Mesenchymal stem cell (in vitro differentiated cells and primary cell): ENCODE measurements at regions not wholly inside any gene's neighbourhood (a gene's known extent, or its start where the extent isn't known, plus 50 kb on each side); places are given as distances from the start of the nearest gene placed in this dataset.
A peak's percentile ranks its signal among the peaks of the same experiment; 100 is the strongest.
"Not testable (repeated sequence)": the region's sequence is repeated elsewhere in the genome, so short reads cannot be mapped to it uniquely, and the experiment has no call there.

ENCODE experiments used
- DNase-seq: peaks from one replicate; pipeline ENCODE4 v3.0.0-alpha.2; 2013
- H2AFZ ChIP-seq: one replicate; pipeline ENCODE4 v1.6.1; 2013; ENCODE audit warnings: low read depth, mild to moderate bottlenecking, control low read depth, inconsistent platforms, low read length, moderate library complexity
- H2AK5ac ChIP-seq: 2 replicates; pipeline ENCODE4 v1.6.1; 2013; ENCODE audit warnings: low read length, moderate library complexity, mild to moderate bottlenecking, inconsistent platforms; ENCODE audit not compliant: severe bottlenecking
- H2BK120ac ChIP-seq: one replicate; pipeline ENCODE4 v1.6.1; 2013; ENCODE audit warnings: low read depth, mild to moderate bottlenecking, inconsistent platforms, low read length, moderate library complexity
- H2BK12ac ChIP-seq, 2 experiments: one replicate each; pipeline ENCODE4 v1.6.1; 2013; ENCODE audit warnings: inconsistent platforms in 2 of 2, low read length in 2 of 2, mild to moderate bottlenecking in 2 of 2, moderate library complexity in 2 of 2, control low read depth in 1 of 2
- H2BK15ac ChIP-seq: one replicate; pipeline ENCODE4 v1.6.1; 2013; ENCODE audit warnings: mild to moderate bottlenecking, low read depth, inconsistent platforms; ENCODE audit not compliant: poor library complexity, severe bottlenecking
- H2BK5ac ChIP-seq: 2 replicates; pipeline ENCODE4 v1.6.1; 2013; ENCODE audit warnings: low read depth, mild to moderate bottlenecking, low read length, control low read depth, inconsistent platforms; ENCODE audit not compliant: poor library complexity, severe bottlenecking
- H3K14ac ChIP-seq, 2 experiments: one replicate each; pipeline ENCODE4 v1.6.1; 2013; ENCODE audit warnings: inconsistent platforms in 2 of 2, low read length in 2 of 2, control low read depth in 1 of 2, mild to moderate bottlenecking in 1 of 2, moderate library complexity in 1 of 2
- H3K18ac ChIP-seq, 2 experiments: one replicate each; pipeline ENCODE4 v1.6.1; 2013; ENCODE audit warnings: inconsistent platforms in 2 of 2, low read length in 2 of 2, control low read depth in 1 of 2, low read depth in 1 of 2, mild to moderate bottlenecking in 1 of 2
- H3K23ac ChIP-seq, 2 experiments: one replicate each; pipeline ENCODE4 v1.6.1; 2013; ENCODE audit warnings: inconsistent platforms in 2 of 2, low read length in 2 of 2, mild to moderate bottlenecking in 2 of 2, moderate library complexity in 2 of 2, control low read depth in 1 of 2
- H3K27ac ChIP-seq: 2 replicates; pipeline ENCODE4 v1.5.1; 2013; ENCODE audit warnings: mild to moderate bottlenecking, moderate library complexity, low read length, control low read depth, inconsistent platforms; ENCODE audit not compliant: poor library complexity, severe bottlenecking
- H3K27me3 ChIP-seq, 2 experiments: 2 replicates each; pipeline versions ENCODE4 v1.6.1 to v1.7.0; 2013; ENCODE audit warnings: low read length in 2 of 2, mild to moderate bottlenecking in 2 of 2, moderate library complexity in 2 of 2, control low read depth in 1 of 2, inconsistent platforms in 1 of 2; ENCODE audit not compliant: control insufficient read depth in 1 of 2, insufficient read depth in 1 of 2
- H3K36me3 ChIP-seq, 2 experiments: 2 replicates each; pipeline versions ENCODE4 v1.6.1 to v1.7.0; 2013; ENCODE audit warnings: low read length in 2 of 2, control low read depth in 1 of 2, inconsistent platforms in 1 of 2, low read depth in 1 of 2, mild to moderate bottlenecking in 1 of 2; ENCODE audit not compliant: insufficient read depth in 2 of 2, control insufficient read depth in 1 of 2
- H3K4ac ChIP-seq, 2 experiments: one replicate each; pipeline ENCODE4 v1.6.1; 2013; ENCODE audit warnings: inconsistent platforms in 2 of 2, low read length in 2 of 2, mild to moderate bottlenecking in 2 of 2, moderate library complexity in 2 of 2, control low read depth in 1 of 2, low read depth in 1 of 2
- H3K4me1 ChIP-seq: 2 replicates; pipeline ENCODE4 v1.6.1; 2013; ENCODE audit warnings: low read depth, low read length, control low read depth; ENCODE audit not compliant: control insufficient read depth, insufficient read depth
- H3K4me2 ChIP-seq: 2 replicates; pipeline ENCODE4 v1.6.1; 2013; ENCODE audit warnings: low read length, mild to moderate bottlenecking, inconsistent platforms; ENCODE audit not compliant: poor library complexity, severe bottlenecking
- H3K4me3 ChIP-seq, 2 experiments: 2 replicates each; pipeline versions ENCODE4 v1.5.1 to v1.7.0; 2013; ENCODE audit warnings: low read length in 2 of 2, mild to moderate bottlenecking in 2 of 2, control low read depth in 1 of 2, low read depth in 1 of 2; ENCODE audit not compliant: insufficient read depth in 1 of 2
- H3K79me1 ChIP-seq: replicated peaks from 2 replicates; pipeline ENCODE4 v1.6.1; 2013; ENCODE audit warnings: mild to moderate bottlenecking, control low read depth, low read length, inconsistent platforms; ENCODE audit not compliant: poor library complexity, severe bottlenecking
- H3K9ac ChIP-seq: 2 replicates; pipeline ENCODE4 v1.7.0; 2013; ENCODE audit warnings: mild to moderate bottlenecking, low read length, moderate library complexity
- H3K9me3 ChIP-seq: 2 replicates; pipeline ENCODE4 v1.7.0; 2013; ENCODE audit warnings: mild to moderate bottlenecking, low read length; ENCODE audit not compliant: control insufficient read depth
- H4K8ac ChIP-seq: one replicate; pipeline ENCODE4 v1.6.1; 2013; ENCODE audit warnings: inconsistent platforms, mild to moderate bottlenecking, low read length, moderate library complexity
- H4K91ac ChIP-seq: one replicate; pipeline ENCODE4 v1.6.1; 2013; ENCODE audit warnings: mild to moderate bottlenecking, low read length, inconsistent platforms
- WGBS: methylation state at CpG from one replicate; pipeline ENCODE4 v1.1.7; 2013; ENCODE audit warnings: mixed read lengths; 5-methylcytosine and 5-hydroxymethylcytosine counted together

GRCh38 chr7:73156510-73157168 is 70.8 kb upstream of the SPDYE9 start:
- H3K27ac ChIP-seq, H2BK15ac ChIP-seq, H2BK5ac ChIP-seq, H2AK5ac ChIP-seq, DNase-seq, H3K9ac ChIP-seq, H2BK12ac ChIP-seq, H4K91ac ChIP-seq, H3K18ac ChIP-seq, H2AFZ ChIP-seq, H3K36me3 ChIP-seq, H3K9me3 ChIP-seq, H3K27me3 ChIP-seq, H3K14ac ChIP-seq, H2BK120ac ChIP-seq, H4K8ac ChIP-seq, H3K23ac ChIP-seq, H3K79me1 ChIP-seq, H3K4me1 ChIP-seq, H3K4ac ChIP-seq: not testable (repeated sequence)
- WGBS: no CpG with 5 or more reads among the region's 17 CpGs
- peak overlapping the region; percentile 44 for H3K4me2 ChIP-seq
- peak overlapping the region in 1 of 2 experiments; percentile 34 for H3K4me3 ChIP-seq

- H2BK5ac ChIP-seq, H3K18ac ChIP-seq, H3K9me3 ChIP-seq, H3K14ac ChIP-seq, H3K23ac ChIP-seq, H4K91ac ChIP-seq, H3K27me3 ChIP-seq, H3K4ac ChIP-seq, H3K36me3 ChIP-seq, H3K4me3 ChIP-seq, H4K8ac ChIP-seq, H3K79me1 ChIP-seq, H2AFZ ChIP-seq, H3K9ac ChIP-seq, H2AK5ac ChIP-seq, H3K4me2 ChIP-seq, H3K4me1 ChIP-seq, H3K27ac ChIP-seq, H2BK15ac ChIP-seq, H2BK120ac ChIP-seq, H2BK12ac ChIP-seq: not testable (repeated sequence)
- no CpG with 5 or more reads among the region's 48 CpGs for WGBS
- peak; percentile 79 for DNase-seq
Observed at GRCh38 chr7:73154586-73155038, 68.8 kb upstream of the SPDYE9 start.

- H3K4me2 ChIP-seq, H3K23ac ChIP-seq, H2BK120ac ChIP-seq, DNase-seq, H2AK5ac ChIP-seq, H3K4me3 ChIP-seq, H3K9ac ChIP-seq, H4K91ac ChIP-seq, H3K4ac ChIP-seq, H4K8ac ChIP-seq, H3K27ac ChIP-seq, H2BK5ac ChIP-seq, H2BK12ac ChIP-seq, H3K18ac ChIP-seq, H3K79me1 ChIP-seq, H3K36me3 ChIP-seq, H3K27me3 ChIP-seq, H3K14ac ChIP-seq, H2AFZ ChIP-seq, H3K4me1 ChIP-seq, H3K9me3 ChIP-seq, H2BK15ac ChIP-seq: not testable (repeated sequence)
- WGBS: no CpG with 5 or more reads among the region's 23 CpGs
Observed at GRCh38 chr7:73153921-73154585, 68.2 kb upstream of the SPDYE9 start.

GRCh38 chr7:73148570-73148969 is 62.7 kb upstream of the SPDYE9 start:
- not testable (repeated sequence) for H3K27ac ChIP-seq, H2AK5ac ChIP-seq, H2BK12ac ChIP-seq, H2BK120ac ChIP-seq, H2AFZ ChIP-seq, H3K9ac ChIP-seq, H3K14ac ChIP-seq, H3K23ac ChIP-seq, H3K4ac ChIP-seq, DNase-seq, H4K91ac ChIP-seq, H3K27me3 ChIP-seq, H3K79me1 ChIP-seq, H3K4me3 ChIP-seq, H4K8ac ChIP-seq, H2BK5ac ChIP-seq, H3K4me2 ChIP-seq, H3K36me3 ChIP-seq, H3K9me3 ChIP-seq, H3K4me1 ChIP-seq, H2BK15ac ChIP-seq, H3K18ac ChIP-seq
- WGBS: no CpG with 5 or more reads among the region's 2 CpGs
